ENCODE measurements at regions not wholly inside any gene's neighbourhood (a gene's known extent, or its start where the extent isn't known, plus 50 kb on each side); places are given as distances from the start of the nearest gene placed in this dataset.

DNA sequence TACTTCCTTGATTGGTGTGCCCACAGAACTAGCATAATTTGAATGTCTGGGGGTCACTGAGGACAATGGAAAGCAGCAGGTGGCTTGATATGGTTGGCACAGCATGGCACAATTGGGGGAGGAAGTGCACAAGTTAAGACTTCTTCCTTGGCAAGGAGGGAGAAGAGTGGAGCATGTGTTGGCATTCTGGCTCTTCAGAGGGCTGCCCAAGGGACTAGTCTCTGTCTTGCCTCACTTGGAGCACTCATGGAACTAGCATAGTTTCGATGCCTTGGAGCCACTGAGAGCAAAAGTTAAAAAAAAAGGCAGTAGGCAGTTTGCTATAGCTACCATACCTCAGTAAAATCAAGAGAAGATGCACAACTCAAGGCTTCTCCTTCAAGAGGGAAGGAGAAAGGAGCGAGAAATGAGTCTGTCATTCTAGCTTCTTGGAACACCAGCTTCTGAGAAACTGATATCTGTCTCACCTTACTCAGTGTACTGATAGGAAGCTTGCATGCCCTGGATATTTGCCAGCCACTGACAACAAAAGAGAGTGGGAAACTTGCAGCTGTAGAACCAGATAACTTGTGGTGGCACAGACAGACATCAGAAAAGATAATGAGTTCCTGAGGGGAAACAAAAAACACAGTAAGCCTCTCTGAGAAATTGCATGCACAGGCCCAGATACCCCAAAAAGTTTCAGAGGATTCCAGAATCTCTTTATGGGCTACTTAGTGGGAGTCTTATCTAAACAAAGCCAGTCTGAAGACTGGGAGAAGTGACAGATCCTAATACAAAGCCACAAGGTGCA, 207.5 kb upstream of the SAMSN1 start (continued):
- TF ChIP-seq ZNF445 (CRISPR knock-in tag; IDR thresholded peaks at IDR 0.05; ENCODE audit: low read depth) = 0 out of 2 replicates have a peak, but pooled peaks have one; percentile 14
- TF ChIP-seq, protein P1, sequence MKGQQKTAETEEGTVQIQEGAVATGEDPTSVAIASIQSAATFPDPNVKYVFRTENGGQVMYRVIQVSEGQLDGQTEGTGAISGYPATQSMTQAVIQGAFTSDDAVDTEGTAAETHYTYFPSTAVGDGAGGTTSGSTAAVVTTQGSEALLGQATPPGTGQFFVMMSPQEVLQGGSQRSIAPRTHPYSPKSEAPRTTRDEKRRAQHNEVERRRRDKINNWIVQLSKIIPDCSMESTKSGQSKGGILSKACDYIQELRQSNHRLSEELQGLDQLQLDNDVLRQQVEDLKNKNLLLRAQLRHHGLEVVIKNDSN (CRISPR knock-in tag; IDR thresholded peaks at IDR 0.05) = no peak
- TF ChIP-seq MEIS2 (IDR thresholded peaks at IDR 0.05; ENCODE audit: partially characterized antibody) = peak; percentile 89
- peak; percentile 7 for TF ChIP-seq NCOA4 (IDR thresholded peaks at IDR 0.05; ENCODE audit: partially characterized antibody)
- TF ChIP-seq ZNF121 (CRISPR knock-in tag; conservative IDR thresholded peaks at IDR 0.05) = no peak
- TF ChIP-seq CC2D1A (IDR thresholded peaks at IDR 0.05) = peak; percentile 97
- TF ChIP-seq, protein P2, sequence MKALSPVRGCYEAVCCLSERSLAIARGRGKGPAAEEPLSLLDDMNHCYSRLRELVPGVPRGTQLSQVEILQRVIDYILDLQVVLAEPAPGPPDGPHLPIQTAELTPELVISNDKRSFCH (CRISPR knock-in tag; IDR thresholded peaks at IDR 0.05) = no peak
- TF ChIP-seq, protein P2 (tag; IDR thresholded peaks at IDR 0.05) = no peak; the same call in 1 of the 2 replicates
- TF ChIP-seq FOXK2 (conservative IDR thresholded peaks at IDR 0.05 in 1 of 2, IDR thresholded peaks at IDR 0.05 in 1 of 2; ENCODE audit: low read depth in 2 of 2) = peak in 1 of 2 experiments; percentile 31; a peak in 2 of 4 replicates
- TF ChIP-seq CBFA2T2 (conservative IDR thresholded peaks at IDR 0.05) = peak; percentile 99
- peak; percentile 89 for TF ChIP-seq RNF2 (IDR thresholded peaks at IDR 0.05)
- no peak for TF ChIP-seq MTF1 (CRISPR knock-in tag; IDR thresholded peaks at IDR 0.05; ENCODE audit: borderline replicate concordance)
- no peak for TF ChIP-seq ZBTB7A (IDR thresholded peaks at IDR 0.05; ENCODE audit: borderline replicate concordance, control insufficient read depth, low read depth, low read length)
- no peak for TF ChIP-seq RFX7 (CRISPR knock-in tag; IDR thresholded peaks at IDR 0.05)
- no peak for TF ChIP-seq YBX1 (IDR thresholded peaks at IDR 0.05)
- TF ChIP-seq, protein P3, sequence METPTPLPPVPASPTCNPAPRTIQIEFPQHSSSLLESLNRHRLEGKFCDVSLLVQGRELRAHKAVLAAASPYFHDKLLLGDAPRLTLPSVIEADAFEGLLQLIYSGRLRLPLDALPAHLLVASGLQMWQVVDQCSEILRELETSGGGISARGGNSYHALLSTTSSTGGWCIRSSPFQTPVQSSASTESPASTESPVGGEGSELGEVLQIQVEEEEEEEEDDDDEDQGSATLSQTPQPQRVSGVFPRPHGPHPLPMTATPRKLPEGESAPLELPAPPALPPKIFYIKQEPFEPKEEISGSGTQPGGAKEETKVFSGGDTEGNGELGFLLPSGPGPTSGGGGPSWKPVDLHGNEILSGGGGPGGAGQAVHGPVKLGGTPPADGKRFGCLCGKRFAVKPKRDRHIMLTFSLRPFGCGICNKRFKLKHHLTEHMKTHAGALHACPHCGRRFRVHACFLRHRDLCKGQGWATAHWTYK (CRISPR knock-in tag; IDR thresholded peaks at IDR 0.05) = peak; percentile 24; the same call in 1 of the 2 replicates
- no peak for TF ChIP-seq SLC30A9 (CRISPR knock-in tag; IDR thresholded peaks at IDR 0.05)
- no peak for TF ChIP-seq SRSF9 (IDR thresholded peaks at IDR 0.05; ENCODE audit: borderline replicate concordance, low read depth, low read length)
- TF ChIP-seq ZSCAN32 (CRISPR knock-in tag; IDR thresholded peaks at IDR 0.05) = no peak
- peak; percentile 92 for TF ChIP-seq MTA1 (IDR thresholded peaks at IDR 0.05; ENCODE audit: borderline replicate concordance)
- TF ChIP-seq, protein P4, sequence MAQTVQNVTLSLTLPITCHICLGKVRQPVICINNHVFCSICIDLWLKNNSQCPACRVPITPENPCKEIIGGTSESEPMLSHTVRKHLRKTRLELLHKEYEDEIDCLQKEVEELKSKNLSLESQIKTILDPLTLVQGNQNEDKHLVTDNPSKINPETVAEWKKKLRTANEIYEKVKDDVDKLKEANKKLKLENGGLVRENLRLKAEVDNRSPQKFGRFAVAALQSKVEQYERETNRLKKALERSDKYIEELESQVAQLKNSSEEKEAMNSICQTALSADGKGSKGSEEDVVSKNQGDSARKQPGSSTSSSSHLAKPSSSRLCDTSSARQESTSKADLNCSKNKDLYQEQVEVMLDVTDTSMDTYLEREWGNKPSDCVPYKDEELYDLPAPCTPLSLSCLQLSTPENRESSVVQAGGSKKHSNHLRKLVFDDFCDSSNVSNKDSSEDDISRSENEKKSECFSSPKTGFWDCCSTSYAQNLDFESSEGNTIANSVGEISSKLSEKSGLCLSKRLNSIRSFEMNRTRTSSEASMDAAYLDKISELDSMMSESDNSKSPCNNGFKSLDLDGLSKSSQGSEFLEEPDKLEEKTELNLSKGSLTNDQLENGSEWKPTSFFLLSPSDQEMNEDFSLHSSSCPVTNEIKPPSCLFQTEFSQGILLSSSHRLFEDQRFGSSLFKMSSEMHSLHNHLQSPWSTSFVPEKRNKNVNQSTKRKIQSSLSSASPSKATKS (CRISPR knock-in tag; IDR thresholded peaks at IDR 0.05) = no peak
- no peak for TF ChIP-seq GABPB2 (CRISPR knock-in tag; conservative IDR thresholded peaks at IDR 0.05)

All from K562 (cell line).